GM19023 (cell line): ENCODE measurements at regions not wholly inside any gene's neighbourhood (a gene's known extent, or its start where the extent isn't known, plus 50 kb on each side); places are given as distances from the start of the nearest gene placed in this dataset.
"Not testable (repeated sequence)": the region's sequence is repeated elsewhere in the genome, so short reads cannot be mapped to it uniquely, and the experiment has no call there.

Source experiments
- ATAC-seq: cut with Tn5 transposase; IDR thresholded peaks from one replicate; pipeline ENCODE4 v1.9.1; 2021; ENCODE audit warnings: mild to moderate bottlenecking, moderate library complexity; ENCODE audit not compliant: unreplicated experiment

DNA sequence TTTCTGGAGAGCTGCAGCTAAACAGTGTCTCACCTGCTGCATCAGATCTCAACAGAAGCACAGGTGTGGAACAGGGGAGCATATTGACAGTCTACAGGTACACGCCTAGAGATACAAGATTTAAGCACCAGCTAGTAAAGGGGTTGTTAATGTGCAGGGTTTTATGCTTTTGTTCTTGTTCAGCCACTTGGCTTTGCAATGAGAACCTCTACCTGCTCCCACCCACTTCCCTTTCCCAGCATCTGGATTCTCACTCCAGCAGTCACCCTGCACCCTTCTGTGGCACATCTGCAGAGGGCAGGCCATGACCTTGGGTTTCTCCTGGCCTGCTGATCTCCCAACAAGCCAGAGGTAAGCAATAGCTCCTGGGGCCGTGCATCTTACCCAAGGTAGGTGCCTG, 446.6 kb downstream of the BUD13 start:
- ATAC-seq = no peak

DNA sequence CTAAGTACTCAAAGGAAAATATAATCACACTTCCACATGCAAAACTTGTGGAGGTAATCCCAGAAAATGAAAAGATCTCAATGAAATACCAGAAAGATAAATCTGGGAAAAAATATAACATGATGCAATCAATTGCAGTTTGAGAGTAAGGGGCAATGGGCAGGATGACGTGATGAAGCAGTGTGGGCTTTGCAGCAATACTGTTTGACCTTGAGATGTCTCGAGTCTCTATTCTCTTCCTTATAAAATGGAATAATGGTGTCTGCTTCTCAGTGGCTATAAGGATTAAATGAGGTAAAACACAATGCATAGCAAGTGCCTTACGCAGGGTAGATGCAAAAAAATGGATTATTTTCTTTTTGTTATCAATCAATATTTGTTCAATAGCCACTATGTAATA, 447.5 kb downstream of the BUD13 start:
- ATAC-seq = no peak

DNA sequence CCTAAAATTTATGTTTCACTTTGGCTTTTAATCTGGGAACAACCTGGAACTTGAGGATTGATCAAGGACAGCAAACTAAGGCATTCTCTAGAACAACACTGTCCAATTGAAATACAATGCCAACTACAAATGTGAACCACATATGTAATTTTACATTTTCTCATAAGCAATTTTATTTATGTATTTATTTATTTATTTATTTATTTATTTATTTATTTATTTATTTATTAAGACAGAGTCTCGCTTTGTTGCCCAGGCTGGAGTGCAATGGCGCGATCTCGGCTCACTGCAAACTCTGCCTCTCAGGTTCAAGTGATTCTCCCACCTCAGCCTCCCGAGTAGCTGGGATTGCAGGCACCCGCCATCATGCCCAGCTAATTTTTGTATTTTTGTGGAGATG, 448.7 kb downstream of the BUD13 start:
- not testable (repeated sequence) for ATAC-seq

DNA sequence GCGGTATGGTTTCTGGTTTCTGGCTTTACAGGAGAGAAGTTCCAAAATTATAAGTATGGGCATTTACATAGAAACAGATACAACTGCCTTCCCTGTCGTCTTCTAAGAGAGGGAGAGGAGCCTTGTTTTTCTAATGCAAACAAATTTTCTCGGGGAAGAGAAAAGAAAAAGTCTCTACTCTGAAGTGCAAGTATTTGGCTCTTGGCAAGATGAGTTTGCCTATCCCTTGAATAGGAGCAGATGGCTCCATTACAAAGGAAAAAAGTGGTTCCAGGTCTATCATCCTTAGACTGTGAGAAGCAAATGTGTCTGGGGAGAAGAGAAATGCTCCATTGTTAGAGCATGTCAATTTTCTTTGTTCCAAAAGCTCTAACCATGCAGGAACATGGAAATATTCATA, 455.6 kb downstream of the BUD13 start:
- ATAC-seq = no peak

DNA sequence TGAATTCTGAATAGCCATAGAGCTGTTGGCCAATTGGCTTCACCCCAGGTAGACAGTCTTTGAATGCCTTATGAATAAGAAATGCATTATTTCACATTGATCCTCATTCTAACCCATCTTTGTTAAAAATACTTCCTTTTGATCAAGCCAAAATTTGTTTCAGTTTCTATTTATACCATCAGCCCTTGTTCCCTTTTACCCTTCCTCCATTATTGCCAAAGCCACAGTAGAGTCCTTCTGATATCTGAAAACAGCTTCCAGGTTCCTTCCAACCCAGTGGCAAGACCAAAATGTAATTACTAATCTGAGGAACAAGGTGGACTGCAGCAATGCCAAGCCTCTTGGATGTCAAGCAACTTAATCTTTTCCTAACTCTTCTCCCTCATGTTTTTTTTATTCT, 458.8 kb downstream of the BUD13 start:
- ATAC-seq = no peak

DNA sequence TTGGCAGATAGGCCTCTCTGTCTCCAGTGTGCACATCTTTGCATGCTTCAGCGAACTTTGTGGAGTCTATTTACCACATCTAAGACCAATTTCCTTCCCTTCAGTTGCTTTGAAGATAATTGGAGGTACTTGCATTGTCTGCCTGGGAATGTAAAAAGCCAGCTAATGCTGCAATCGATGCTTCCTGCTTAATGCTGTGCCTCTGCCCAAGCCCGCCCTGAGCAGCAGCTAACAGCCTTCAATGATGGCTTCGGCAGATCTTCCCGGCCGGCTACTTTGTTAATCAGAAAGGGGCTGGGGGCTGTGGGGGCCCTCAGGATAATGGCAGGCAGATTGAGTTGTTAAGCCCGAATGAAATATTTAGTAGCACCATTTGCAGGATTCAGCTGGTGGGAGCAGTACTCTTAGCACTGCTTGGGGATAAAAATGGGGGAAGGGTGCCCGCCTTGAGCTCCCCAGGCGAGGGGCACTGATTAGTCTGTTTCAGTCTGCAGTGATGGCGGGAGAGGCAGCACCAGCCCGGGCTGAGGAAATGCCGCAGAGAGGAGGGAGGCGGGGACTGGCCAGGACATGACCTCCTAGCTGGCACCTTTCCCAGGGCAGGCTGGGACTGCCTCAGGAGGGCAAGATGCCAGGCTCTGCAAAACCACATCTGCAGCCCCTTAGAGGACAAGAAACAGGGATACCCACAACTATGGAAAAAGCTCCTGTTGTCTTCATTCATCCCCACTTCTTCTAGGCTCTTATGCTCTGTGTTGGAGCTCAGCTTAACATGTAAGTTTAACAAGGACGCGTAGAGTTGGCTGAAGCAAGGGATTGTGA, 460.0 kb downstream of the BUD13 start:
- no peak for ATAC-seq

DNA sequence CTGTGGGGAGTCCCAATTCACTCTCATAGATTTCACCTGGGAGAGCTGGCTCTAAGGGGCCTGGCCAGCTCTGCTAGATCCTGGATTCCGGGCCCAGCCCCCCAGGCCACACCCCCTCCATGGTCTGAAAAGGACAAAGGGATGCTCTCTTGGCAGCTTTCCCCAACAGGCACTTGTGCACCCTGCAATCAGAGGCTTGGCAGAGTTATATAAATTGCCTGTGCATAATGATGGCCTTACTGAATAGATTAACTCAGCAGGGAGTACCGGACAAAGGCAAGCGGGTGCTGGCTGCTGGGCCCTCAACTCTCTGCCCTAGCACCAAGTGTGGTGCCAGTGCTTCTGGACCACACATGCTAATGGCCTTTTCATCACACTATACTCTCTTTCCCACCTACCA, 461.6 kb downstream of the BUD13 start:
- no peak for ATAC-seq

DNA sequence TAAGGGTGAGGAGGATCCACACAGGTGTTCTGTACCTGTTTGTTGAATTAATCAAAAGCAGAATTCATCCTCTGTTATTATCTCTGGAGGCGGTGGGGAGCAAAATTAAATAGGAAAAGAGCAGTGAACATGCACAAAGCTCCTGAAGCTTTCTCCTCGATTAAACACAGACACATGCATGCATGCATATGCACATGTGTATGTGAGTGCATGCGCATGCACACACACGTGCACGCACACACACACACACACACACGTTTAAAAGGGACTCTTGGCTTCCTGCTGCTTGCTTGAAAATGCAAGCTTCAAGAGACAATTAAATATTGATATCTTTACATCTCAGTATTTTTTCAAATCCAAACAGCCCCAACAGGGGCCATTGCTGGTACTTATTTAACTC, 462.1 kb downstream of the BUD13 start:
- ATAC-seq = no peak

DNA sequence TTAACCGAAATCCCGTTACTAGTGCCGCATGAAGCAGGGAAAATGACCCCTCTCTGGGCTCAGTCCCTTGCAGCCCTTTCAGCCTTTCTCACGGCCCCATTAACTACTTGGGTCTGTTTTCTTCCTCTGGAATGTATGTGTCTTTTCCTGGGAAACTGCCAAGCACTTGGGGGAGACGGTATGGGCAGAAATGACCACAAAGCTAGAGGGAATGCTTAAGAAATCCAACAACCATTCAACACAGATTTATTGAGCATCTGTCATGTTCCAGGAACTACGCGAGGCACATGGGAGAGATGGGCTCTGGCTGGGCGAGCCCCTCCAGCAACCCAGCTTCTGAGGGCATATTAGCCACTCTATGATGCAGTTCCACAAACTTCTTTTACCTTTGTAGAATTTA, 462.6 kb downstream of the BUD13 start:
- ATAC-seq = no peak

DNA sequence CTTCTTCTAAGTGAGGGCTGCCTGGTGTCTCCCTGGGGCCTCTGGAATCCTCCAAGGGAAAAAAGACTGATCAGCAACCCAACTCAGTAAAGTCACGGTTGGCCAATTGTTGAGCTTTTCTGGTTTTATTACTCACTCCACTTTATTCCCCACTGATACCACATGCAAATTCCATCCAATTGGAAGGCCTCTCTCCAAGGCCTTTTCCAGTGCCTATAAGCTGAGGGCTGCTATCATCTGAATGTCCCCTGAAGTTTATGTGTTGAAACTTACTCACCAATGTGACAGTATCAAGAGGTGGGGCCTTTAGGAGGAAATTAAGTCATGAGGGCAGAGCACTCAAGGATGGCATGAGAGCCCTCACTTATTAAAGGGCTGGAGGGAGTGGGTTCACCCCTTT, 463.3 kb downstream of the BUD13 start:
- ATAC-seq = no peak

DNA sequence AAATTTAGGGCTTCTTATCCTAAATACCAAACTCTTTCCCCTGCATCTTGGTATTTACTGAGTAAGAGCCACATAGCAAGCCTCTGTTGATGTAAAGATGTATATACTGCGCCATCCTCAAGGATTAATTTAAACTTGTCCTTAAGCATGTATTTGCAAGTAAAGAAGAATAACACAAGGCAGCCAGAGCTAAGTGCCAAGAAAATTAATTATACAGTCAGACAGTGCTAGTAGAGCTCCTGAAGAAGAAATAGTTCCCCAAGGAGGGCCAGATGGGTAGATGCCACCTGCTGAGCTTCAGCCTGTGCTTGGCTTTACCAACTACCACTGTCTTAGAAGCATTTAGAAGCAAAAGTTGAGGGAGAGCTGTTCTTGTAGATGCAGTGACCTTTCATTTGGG, 470.0 kb downstream of the BUD13 start:
- ATAC-seq = no peak

DNA sequence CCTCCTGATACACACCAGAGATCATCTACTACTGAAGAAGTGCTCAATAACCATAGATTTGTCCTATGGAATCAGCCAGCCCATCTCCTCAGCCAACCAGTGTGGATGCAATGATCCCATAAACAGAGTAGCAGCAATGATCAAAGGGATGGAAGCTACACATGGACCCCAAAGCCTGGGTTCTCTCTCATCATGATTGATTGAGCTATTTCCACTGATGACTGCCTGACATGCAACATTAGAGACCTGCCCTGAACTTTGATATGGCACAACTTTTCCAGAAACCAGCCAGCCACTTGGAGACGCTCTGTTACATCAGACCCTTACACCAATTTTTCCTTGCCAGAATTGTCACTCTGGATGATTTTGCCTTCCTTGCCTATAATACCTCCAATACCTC, 471.6 kb downstream of the BUD13 start:
- ATAC-seq = no peak

DNA sequence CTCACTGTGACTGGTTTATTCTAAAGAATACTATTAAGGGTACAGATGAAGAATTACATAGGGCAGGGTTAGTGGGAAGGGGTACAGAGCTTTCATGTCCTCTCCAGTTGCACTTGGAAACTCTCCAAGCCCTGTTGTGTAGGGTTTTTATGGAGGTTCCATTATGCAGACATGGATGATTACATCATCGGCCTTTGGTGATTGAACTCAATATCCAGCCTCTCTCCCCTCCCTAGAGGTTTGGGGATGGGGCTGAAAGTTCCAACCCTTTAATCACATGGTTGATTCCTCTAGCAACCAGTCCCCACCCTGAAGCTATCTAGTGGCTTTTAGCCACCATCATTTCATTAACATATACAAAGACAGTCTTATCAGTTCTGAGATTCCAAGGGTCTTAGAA, 472.6 kb downstream of the BUD13 start:
- ATAC-seq = no peak

DNA sequence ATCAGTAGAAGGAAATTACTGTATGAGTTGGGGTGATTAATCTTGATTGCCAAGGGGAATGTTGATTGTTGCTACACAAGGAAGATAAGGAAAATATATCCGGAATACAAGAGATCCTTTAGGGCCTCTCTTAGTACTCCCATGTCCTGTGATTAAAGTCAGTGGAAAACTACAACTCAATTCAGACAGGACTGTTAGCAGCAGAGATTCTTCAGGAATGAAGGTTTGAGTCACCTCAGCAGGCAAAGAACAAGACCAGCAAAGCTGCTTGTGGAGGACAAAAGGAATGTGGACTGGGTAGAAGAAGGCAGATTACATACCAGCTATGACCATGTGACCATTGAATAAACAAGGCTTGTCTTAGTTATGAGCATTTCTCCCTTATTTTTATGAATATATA, 478.2 kb downstream of the BUD13 start:
- ATAC-seq = no peak

DNA sequence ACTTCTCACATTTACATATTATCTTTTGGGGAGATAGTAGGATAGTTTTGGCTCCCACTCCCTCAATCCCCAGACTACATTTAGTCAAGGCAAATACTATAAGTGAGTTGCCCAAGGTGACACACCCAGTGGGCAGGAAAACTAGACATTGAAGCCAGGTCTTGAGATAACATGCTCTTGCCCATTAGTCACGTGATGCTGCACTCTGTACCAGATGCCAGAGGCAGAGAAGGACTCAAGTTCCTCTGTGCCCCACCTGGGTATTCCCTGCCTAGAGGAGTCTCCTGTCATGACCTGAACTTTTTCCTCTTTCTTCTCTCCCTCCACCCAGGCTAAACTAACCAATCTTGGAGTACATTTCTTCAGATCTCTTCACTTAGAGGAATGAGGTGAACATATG, 484.9 kb downstream of the BUD13 start:
- no peak for ATAC-seq

DNA sequence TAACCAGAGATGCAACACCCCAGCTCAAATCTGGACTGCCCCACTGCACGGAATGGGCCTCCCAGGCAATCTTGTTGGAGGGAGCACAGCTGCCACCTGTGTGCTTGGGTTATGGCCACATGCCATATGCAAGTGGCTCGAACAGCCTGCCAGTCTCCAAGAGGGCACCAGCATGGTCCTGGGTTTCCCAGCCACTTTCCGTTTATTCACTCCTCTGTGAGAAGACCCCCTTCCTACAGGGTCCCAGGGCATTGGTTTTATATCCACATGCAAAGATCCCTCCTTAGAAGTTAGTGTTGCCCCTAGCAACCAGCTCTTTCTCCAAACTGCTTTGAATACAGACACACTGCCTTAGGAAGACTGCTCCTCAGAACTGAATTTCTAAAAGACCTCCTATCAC, 487.8 kb downstream of the BUD13 start:
- no peak for ATAC-seq

DNA sequence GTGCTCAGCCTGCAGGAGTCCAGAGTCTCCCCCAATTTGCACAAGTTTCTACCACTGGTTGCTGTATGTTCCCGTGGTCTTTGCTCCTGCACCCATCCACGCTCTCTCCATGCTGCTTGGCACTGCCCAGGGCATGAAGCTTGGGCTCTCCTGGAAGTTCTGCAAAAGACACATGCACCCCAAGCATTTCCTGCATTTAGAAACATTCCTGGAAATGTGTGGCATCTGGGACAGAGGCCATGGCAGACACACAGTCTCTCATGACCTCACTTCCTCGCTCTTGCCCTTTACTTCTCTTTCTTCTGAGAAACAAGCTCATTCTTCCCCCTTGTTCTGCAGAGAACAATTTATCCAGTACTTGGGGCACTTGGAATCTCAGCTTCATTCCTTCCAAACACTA, 489.5 kb downstream of the BUD13 start:
- ATAC-seq = no peak

DNA sequence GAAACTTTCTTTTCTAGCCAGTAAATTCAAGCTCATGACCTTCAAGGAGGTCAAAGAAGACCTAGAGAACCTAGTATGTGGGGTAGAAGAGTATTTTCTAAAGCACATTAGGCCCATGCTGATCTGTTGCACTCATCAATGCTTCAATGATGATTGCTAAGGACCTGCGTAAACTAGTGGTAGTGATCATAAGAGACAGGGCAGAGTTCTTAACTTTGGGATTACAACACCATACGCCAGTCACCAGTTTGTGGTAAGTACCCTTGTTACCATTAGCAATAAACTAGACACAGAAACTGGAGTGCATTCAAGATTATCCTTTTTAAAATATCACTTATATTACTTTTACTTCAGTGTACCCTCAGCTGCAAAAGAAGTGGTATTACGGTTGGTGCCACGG, 490.3 kb downstream of the BUD13 start:
- ATAC-seq = no peak

DNA sequence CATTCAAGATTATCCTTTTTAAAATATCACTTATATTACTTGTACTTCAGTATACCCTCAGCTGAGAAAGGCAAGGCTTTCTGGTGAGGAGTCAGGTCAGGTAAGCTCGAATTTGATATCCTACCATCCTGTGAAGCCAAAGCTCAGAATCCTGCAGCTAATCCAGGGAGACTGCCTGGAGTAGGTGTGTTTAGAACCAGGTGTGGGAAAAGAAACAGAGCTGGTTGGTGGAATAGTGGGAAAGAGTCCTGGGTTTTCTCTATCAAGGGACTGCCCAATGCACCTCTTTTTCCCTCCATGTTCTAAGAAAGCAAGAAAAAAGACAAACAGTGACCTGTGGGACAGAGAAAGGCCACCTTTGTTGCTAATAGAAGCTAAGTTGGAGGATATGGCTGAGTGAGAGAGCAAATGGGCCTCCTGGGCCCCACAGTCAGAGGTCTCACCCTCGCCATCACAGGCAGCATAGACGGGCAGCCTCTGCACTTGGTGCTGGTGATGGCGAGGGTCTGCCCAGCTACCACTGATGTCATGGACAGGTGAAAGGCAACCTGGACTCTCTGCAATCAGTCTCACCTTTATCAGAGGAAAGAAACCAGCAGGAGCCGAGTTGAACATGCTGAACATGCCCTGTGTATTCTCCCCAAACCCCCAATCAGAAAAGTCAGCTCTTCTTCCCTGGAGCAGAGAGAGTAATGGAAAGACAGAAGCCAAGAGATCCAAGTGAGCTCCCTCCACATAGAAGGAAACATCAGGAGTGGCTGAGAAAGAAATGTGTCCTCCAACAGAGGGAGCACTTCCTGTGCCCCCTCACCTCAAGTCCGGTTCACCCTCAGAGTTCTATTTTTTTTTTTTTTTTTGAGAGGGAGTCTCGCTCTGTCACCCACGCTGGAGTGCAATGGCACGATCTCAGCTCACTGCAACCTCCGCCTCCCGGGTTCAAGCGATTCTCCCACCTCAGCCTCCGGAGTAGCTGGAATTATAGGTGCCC, 491.3 kb downstream of the BUD13 start:
- ATAC-seq = no peak

DNA sequence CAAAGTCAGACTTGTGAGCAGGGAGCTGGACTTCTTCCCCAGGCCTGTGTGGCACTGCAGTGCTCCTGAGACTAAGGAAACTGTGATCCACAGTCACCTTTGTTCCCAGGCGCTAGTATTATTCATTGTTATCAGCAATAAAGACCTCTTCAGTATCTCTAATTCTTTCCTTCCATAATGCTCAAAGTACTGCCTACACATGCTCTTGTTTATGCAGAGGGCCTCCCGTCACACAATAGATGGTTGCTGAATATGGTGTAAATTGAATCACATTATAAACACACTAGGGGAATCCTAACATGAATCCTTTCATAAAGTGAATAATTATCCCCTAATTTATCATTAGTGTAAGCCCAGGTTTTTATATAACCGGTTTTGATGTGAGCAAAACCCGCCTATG, 493.3 kb downstream of the BUD13 start:
- no peak for ATAC-seq

DNA sequence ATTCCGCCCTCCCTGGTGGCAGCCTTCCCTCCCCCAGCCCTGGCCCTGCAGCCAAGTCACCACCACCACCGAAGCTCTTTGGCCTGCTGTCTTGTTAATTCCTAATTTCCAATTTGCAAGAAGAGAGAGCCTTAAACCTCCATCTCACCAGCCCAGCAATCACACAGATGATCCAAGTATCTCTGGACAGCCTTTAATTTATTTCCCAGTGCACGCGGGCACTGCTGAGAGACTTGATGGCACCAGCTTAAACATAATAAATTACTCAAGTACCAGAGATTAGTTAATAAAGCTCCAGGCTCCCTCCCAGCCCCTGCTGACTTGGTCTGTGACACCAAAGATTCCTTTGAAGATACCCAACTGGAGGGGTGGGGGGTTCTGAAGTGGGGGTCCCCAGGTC, 494.7 kb downstream of the BUD13 start:
- no peak for ATAC-seq
